ENCODE measurements at regions not wholly inside any gene's neighbourhood (a gene's known extent, or its start where the extent isn't known, plus 50 kb on each side); places are given as distances from the start of the nearest gene placed in this dataset.
"Not testable (repeated sequence)": the region's sequence is repeated elsewhere in the genome, so short reads cannot be mapped to it uniquely, and the experiment has no call there.

- TF ChIP-seq CTCF (IDR thresholded peaks at IDR 0.05) (no peak), EP300 (IDR thresholded peaks at IDR 0.05) (no peak), POLR2AphosphoS5 (IDR thresholded peaks at IDR 0.05) (no peak), POLR2A (IDR thresholded peaks at IDR 0.05) (no peak)
- WGBS, 5 donors: 78 to 87% (median 83%) methylated on average over 3 of the region's 3 CpGs
- no peak for DNase-seq
- no peaks in the 10 kb centered on the region for H3K4me1 ChIP-seq
- intact Hi-C loops (cut with DNase I; ENCODE audit: low total_unique reads): no loop called here
- no peaks in the 10 kb centered on the region for H3K27me3 ChIP-seq
- H3K9me3 ChIP-seq: no peaks in the 10 kb centered on the region
- H3K4me3 ChIP-seq: no peak overlapping the region
- no peak overlapping the region for H3K27ac ChIP-seq
- no peaks in the 10 kb centered on the region for H3K36me3 ChIP-seq
These were observed 1464.4 kb downstream of the OLFM4 start for GRCh38 chr13:54492995-54493394.

- no peaks in the 10 kb centered on the region for H3K4me1 ChIP-seq
- 61 to 81% (median 78%) methylated on average over 5 of the region's 5 CpGs for WGBS, 5 donors
- DNase-seq: no peak
- H3K27ac ChIP-seq: no peak overlapping the region
- H3K36me3 ChIP-seq: no peaks in the 10 kb centered on the region
- H3K9me3 ChIP-seq: no peaks in the 10 kb centered on the region
- no peak overlapping the region for H3K4me3 ChIP-seq
- intact Hi-C loops (cut with DNase I; ENCODE audit: low total_unique reads): no loop called here
- H3K27me3 ChIP-seq: no peaks in the 10 kb centered on the region
- TF ChIP-seq POLR2AphosphoS5 (IDR thresholded peaks at IDR 0.05): no peak
- no peak for TF ChIP-seq CTCF (IDR thresholded peaks at IDR 0.05)
- no peak for TF ChIP-seq POLR2A (IDR thresholded peaks at IDR 0.05)
- no peak for TF ChIP-seq EP300 (IDR thresholded peaks at IDR 0.05)
These were observed 1482.8 kb downstream of the OLFM4 start for GRCh38 chr13:54511366-54511765.

GRCh38 chr13:54513254-54513653, 1484.6 kb downstream of the OLFM4 start:
- 22 to 52% (median 42%) methylated on average over 1 of the region's 1 CpG for WGBS, 5 donors
- Histone ChIP-seq H3K9me3 (no peaks in the 10 kb centered on the region), H3K4me1 (no peaks in the 10 kb centered on the region), H3K27me3 (no peaks in the 10 kb centered on the region), H3K27ac (no peak overlapping the region), H3K4me3 (no peak overlapping the region), H3K36me3 (no peaks in the 10 kb centered on the region)
- intact Hi-C loops (cut with DNase I; ENCODE audit: low total_unique reads): no loop called here
- TF ChIP-seq POLR2A (IDR thresholded peaks at IDR 0.05) (no peak), EP300 (IDR thresholded peaks at IDR 0.05) (no peak), CTCF (IDR thresholded peaks at IDR 0.05) (no peak), POLR2AphosphoS5 (IDR thresholded peaks at IDR 0.05) (no peak)
- DNase-seq: no peak

- Histone ChIP-seq H3K36me3 (no peaks in the 10 kb centered on the region), H3K9me3 (no peaks in the 10 kb centered on the region), H3K27ac (no peak overlapping the region), H3K4me3 (no peak overlapping the region), H3K4me1 (no peaks in the 10 kb centered on the region), H3K27me3 (no peaks in the 10 kb centered on the region)
- no peak for TF ChIP-seq EP300 (IDR thresholded peaks at IDR 0.05)
- TF ChIP-seq POLR2AphosphoS5 (IDR thresholded peaks at IDR 0.05): no peak
- peak in 1 of 2 donors; percentile 26 for DNase-seq
- intact Hi-C loops (cut with DNase I; ENCODE audit: low total_unique reads): no loop called here
- 13 to 28% (median 20%) methylated on average over 3 of the region's 3 CpGs for WGBS, 5 donors
These were observed 1507.5 kb downstream of the OLFM4 start for GRCh38 chr13:54536112-54536511.

- DNase-seq: no peak
- Histone ChIP-seq H3K4me1 (no peaks in the 10 kb centered on the region), H3K27me3 (no peaks in the 10 kb centered on the region), H3K27ac (no peak overlapping the region), H3K4me3 (no peak overlapping the region), H3K36me3 (no peaks in the 10 kb centered on the region), H3K9me3 (peaks cover 0 to 5% (median 0%) of the 10 kb centered on the region in 4 donors)
- TF ChIP-seq CTCF (IDR thresholded peaks at IDR 0.05) (no peak), POLR2AphosphoS5 (IDR thresholded peaks at IDR 0.05) (no peak), POLR2A (IDR thresholded peaks at IDR 0.05) (no peak), EP300 (IDR thresholded peaks at IDR 0.05) (no peak)
- 55 to 63% (median 61%) methylated on average over 2 of the region's 2 CpGs for WGBS, 5 donors
- intact Hi-C loops (cut with DNase I; ENCODE audit: low total_unique reads): no loop called here
These were observed 1534.7 kb downstream of the OLFM4 start for GRCh38 chr13:54563286-54563685.

GRCh38 chr13:54572037-54572436, 1543.4 kb downstream of the OLFM4 start:
- DNase-seq: not testable (repeated sequence)

More at GRCh38 chr13:54572037-54572436, 1543.4 kb downstream of the OLFM4 start:
- H3K4me1 ChIP-seq; H3K4me3 ChIP-seq; H3K9me3 ChIP-seq; H3K36me3 ChIP-seq; H3K27me3 ChIP-seq; H3K27ac ChIP-seq; intact Hi-C loops (cut with DNase I; ENCODE audit: low total_unique reads): not testable (repeated sequence)
- WGBS, 5 donors: 78 to 94% (median 89%) methylated on average over 12 to 13 of the region's 13 CpGs

Data from stomach (tissue), 8 donors.